Endothelial cell of umbilical vein (primary cell): ENCODE measurements at regions not wholly inside any gene's neighbourhood (a gene's known extent, or its start where the extent isn't known, plus 50 kb on each side); places are given as distances from the start of the nearest gene placed in this dataset.

Experiments used
- EZH2 ChIP-seq: IDR thresholded peaks from 2 replicates; pipeline ENCODE4 v1.6.1; 2012; ENCODE audit warnings: borderline replicate concordance, low read depth, mild to moderate bottlenecking, moderate library complexity, low read length, inconsistent platforms; ENCODE audit not compliant: severe bottlenecking
- FOS ChIP-seq: IDR thresholded peaks from 2 replicates; pipeline ENCODE4 v1.6.1; 2011; ENCODE audit warnings: mild to moderate bottlenecking, low read length, moderate library complexity, borderline replicate concordance; ENCODE audit not compliant: insufficient read depth
- GATA2 ChIP-seq: IDR thresholded peaks from 2 replicates; pipeline ENCODE4 v1.7.0; 2011; ENCODE audit warnings: low read depth, mild to moderate bottlenecking, moderate library complexity, mixed read lengths, low read length; ENCODE audit not compliant: insufficient read length, insufficient read depth
- JUN ChIP-seq: IDR thresholded peaks from 2 replicates; pipeline ENCODE4 v1.6.1; 2011; ENCODE audit warnings: borderline replicate concordance, low read depth; ENCODE audit not compliant: insufficient read length, insufficient read depth
- MYC ChIP-seq: IDR thresholded peaks from one replicate; pipeline ENCODE4 v1.6.1; 2011; ENCODE audit warnings: mild to moderate bottlenecking, low read depth, low read length
- POLR2A ChIP-seq: IDR thresholded peaks from 2 replicates; pipeline ENCODE4 v1.6.1; 2012; ENCODE audit warnings: low read depth, mild to moderate bottlenecking, control low read depth, low read length
- POLR2AphosphoS5 ChIP-seq: IDR thresholded peaks from 2 replicates; pipeline ENCODE4 v1.6.1; 2012; ENCODE audit warnings: low read depth, mild to moderate bottlenecking, control low read depth, low read length, moderate library complexity; ENCODE audit not compliant: insufficient read depth
- TF ChIP-seq, protein P1 (sequence below): IDR thresholded peaks from 2 replicates; pipeline ENCODE4 v1.6.1; 2011; ENCODE audit not compliant: insufficient read depth, insufficient read length
- TF ChIP-seq, protein P2 (sequence below), 2 donors: IDR thresholded peaks; 1 replicate in 1 of 2; 2 replicates in 1 of 2; pipeline ENCODE4 v1.5.1; 2011; ENCODE audit warnings: low read length in 2 of 2, mild to moderate bottlenecking in 2 of 2, moderate library complexity in 2 of 2, control low read depth in 1 of 2, inconsistent platforms in 1 of 2, low read depth in 1 of 2; ENCODE audit not compliant: insufficient read depth in 1 of 2; ENCODE audit errors: extremely low read depth in 1 of 2

DNA sequence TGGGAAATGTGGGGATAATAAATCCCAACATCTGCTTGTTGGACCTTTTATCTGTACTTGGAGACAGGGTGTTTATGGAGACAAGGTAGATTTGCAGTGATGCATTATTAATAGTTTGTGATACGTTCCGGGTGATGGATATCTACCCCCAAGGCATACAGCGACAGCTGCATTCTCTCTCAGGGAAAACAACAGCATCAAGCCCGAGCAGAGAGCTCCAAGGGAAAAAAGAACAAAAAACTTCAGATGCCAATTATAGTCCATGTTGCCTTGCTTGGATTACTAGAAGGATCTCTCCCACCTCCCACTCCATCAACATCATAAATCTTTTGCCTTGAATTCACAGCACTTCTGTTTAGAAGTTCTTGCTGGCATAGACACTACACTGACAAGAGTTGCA, 187.5 kb upstream of the CDH11 start:
- TF ChIP-seq, protein P1, sequence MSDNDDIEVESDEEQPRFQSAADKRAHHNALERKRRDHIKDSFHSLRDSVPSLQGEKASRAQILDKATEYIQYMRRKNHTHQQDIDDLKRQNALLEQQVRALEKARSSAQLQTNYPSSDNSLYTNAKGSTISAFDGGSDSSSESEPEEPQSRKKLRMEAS: no peak
- TF ChIP-seq, protein P2, sequence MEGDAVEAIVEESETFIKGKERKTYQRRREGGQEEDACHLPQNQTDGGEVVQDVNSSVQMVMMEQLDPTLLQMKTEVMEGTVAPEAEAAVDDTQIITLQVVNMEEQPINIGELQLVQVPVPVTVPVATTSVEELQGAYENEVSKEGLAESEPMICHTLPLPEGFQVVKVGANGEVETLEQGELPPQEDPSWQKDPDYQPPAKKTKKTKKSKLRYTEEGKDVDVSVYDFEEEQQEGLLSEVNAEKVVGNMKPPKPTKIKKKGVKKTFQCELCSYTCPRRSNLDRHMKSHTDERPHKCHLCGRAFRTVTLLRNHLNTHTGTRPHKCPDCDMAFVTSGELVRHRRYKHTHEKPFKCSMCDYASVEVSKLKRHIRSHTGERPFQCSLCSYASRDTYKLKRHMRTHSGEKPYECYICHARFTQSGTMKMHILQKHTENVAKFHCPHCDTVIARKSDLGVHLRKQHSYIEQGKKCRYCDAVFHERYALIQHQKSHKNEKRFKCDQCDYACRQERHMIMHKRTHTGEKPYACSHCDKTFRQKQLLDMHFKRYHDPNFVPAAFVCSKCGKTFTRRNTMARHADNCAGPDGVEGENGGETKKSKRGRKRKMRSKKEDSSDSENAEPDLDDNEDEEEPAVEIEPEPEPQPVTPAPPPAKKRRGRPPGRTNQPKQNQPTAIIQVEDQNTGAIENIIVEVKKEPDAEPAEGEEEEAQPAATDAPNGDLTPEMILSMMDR (IDR thresholded peaks at IDR 0.05; ENCODE audit: extremely low read depth in 1 of 2, insufficient read depth in 1 of 2, low read depth in 1 of 2, low read length in 2 of 2): no peak
- TF ChIP-seq POLR2AphosphoS5 (no peak), JUN (no peak), POLR2A (no peak), EZH2 (no peak), FOS (no peak), MYC (no peak), GATA2 (no peak)
